GM12878 (cell line): ENCODE measurements at regions not wholly inside any gene's neighbourhood (a gene's known extent, or its start where the extent isn't known, plus 50 kb on each side); places are given as distances from the start of the nearest gene placed in this dataset.
A peak's percentile ranks its signal among the peaks of the same experiment; 100 is the strongest.

Experiments used
- ATAC-seq: fragments of 200-7000 bp; cut with Tn5 transposase; 3 replicates; pipeline ENCODE4 v1.9.1; 2020; ENCODE audit warnings: mild to moderate bottlenecking, moderate library complexity
- BruUV-seq: library from RNA; stranded (reverse); fragments of 400-500 nt; replicated peaks from 2 replicates; lab custom pipeline; 2021; lab: Mats Ljungman, UMichigan
- CTCF ChIA-PET: fragments of 300-600 bp; sonication (Branson Sonifier 250); formaldehyde crosslinking; extraction: SDS; loops from one replicate; lab custom pipeline; 2021; ENCODE audit warnings: inconsistent platforms; lab: Yijun Ruan, JAX
- POLR2A ChIA-PET: fragments of 350-600 bp; formaldehyde crosslinking; extraction: SDS; loops from one replicate; lab custom pipeline; 2021; ENCODE audit warnings: inconsistent platforms; lab: Charles Lee
- RAD21 ChIA-PET: fragments of 300-600 bp; sonication (Branson Sonifier 250); formaldehyde crosslinking; loops from one replicate; lab custom pipeline; 2023; ENCODE audit warnings: antibody characterized with exemption; ENCODE audit not compliant: unreplicated experiment; lab: Charles Lee
- SMC1A ChIA-PET: fragments of 300-600 bp; sonication (Branson Sonifier 250); formaldehyde crosslinking; loops from one replicate; lab custom pipeline; 2023; ENCODE audit not compliant: unreplicated experiment, uncharacterized antibody; lab: Charles Lee
- DNase-seq: peaks from one replicate; pipeline ENCODE4 v3.0.0-alpha.2; 2011; ENCODE audit warnings: low read depth, low spot score
- FAIRE-seq: peaks from 3 replicates; lab custom pipeline; 2011; peaks lifted over from hg19 to GRCh38; lab: Jason Lieb, UNC
- H2AFZ ChIP-seq: 2 replicates; pipeline ENCODE4 v1.6.0; 2011; ENCODE audit warnings: low read depth, low read length, control low read depth; ENCODE audit not compliant: control insufficient read depth
- H3K27ac ChIP-seq: 2 replicates; pipeline ENCODE4 v1.5.1; 2011; ENCODE audit warnings: control low read depth; ENCODE audit not compliant: control insufficient read depth, insufficient read depth
- H3K27me3 ChIP-seq, 2 experiments: replicated peaks in 1 of 2; 2 replicates each; pipeline versions ENCODE4 v1.6.0 to v1.6.1; 2011; ENCODE audit warnings: low read length in 1 of 2; ENCODE audit not compliant: control insufficient read depth in 2 of 2, insufficient read depth in 2 of 2
- H3K36me3 ChIP-seq, 2 experiments: 2 replicates each; pipeline ENCODE4 v1.5.1; 2011; ENCODE audit warnings: low read length in 1 of 2; ENCODE audit not compliant: control insufficient read depth in 2 of 2, insufficient read depth in 2 of 2
- H3K4me1 ChIP-seq: 2 replicates; pipeline ENCODE4 v1.6.1; 2011; ENCODE audit warnings: mild to moderate bottlenecking, low read length, moderate library complexity, mixed read lengths; ENCODE audit not compliant: control insufficient read depth, insufficient read depth
- H3K4me2 ChIP-seq: 2 replicates; pipeline ENCODE4 v1.6.0; 2011; ENCODE audit warnings: control low read depth; ENCODE audit not compliant: control insufficient read depth, insufficient read depth
- H3K4me3 ChIP-seq: fragments of 200-600 bp; sonication (generic); 2 replicates; pipeline ENCODE4 v1.5.1; 2016
- H3K79me2 ChIP-seq: 2 replicates; pipeline ENCODE4 v1.6.0; 2011; ENCODE audit warnings: low read length; ENCODE audit not compliant: control insufficient read depth, insufficient read depth
- H3K9ac ChIP-seq: 2 replicates; pipeline ENCODE4 v1.8.0; 2011; ENCODE audit warnings: low read length, control low read depth, mixed read lengths; ENCODE audit not compliant: control insufficient read depth, insufficient read depth
- H3K9me3 ChIP-seq: replicated peaks from 3 replicates; pipeline ENCODE4 v1.5.1; 2011; ENCODE audit warnings: mild to moderate bottlenecking, low read length; ENCODE audit not compliant: control insufficient read depth, insufficient read depth
- H4K20me1 ChIP-seq: 2 replicates; pipeline ENCODE4 v1.6.0; 2011; ENCODE audit not compliant: control insufficient read depth, insufficient read depth
- BMI1 ChIP-seq: fragments of 450-650 bp; IDR thresholded peaks from 2 replicates; pipeline ENCODE4 v1.6.1; 2016; ENCODE audit warnings: mild to moderate bottlenecking, moderate library complexity, borderline replicate concordance
- DPF2 ChIP-seq: fragments of 450-650 bp; IDR thresholded peaks from 2 replicates; pipeline ENCODE4 v1.6.1; 2017; ENCODE audit warnings: mild to moderate bottlenecking
- IKZF1 ChIP-seq: fragments of 450-650 bp; conservative IDR thresholded peaks from 2 replicates; pipeline ENCODE4 v1.6.1; 2017; ENCODE audit warnings: antibody characterized with exemption, mild to moderate bottlenecking
- IKZF2 ChIP-seq, 2 experiments: fragments of 450-650 bp; IDR thresholded peaks; 2 replicates each; pipeline ENCODE4 v1.6.1; 2017; ENCODE audit warnings: mild to moderate bottlenecking in 2 of 2, moderate library complexity in 2 of 2
- MTA2 ChIP-seq: fragments of 450-650 bp; IDR thresholded peaks from 2 replicates; pipeline ENCODE4 v1.6.1; 2016; ENCODE audit warnings: low read depth, mild to moderate bottlenecking, moderate library complexity
- NR2F1 ChIP-seq: fragments of 450-650 bp; conservative IDR thresholded peaks from 2 replicates; pipeline ENCODE4 v1.6.1; 2017; ENCODE audit warnings: mild to moderate bottlenecking
- RELB ChIP-seq: fragments of 450-650 bp; IDR thresholded peaks from 2 replicates; pipeline ENCODE4 v1.6.1; 2017; ENCODE audit warnings: low read depth, mild to moderate bottlenecking, moderate library complexity
- REST ChIP-seq: IDR thresholded peaks from 2 replicates; pipeline ENCODE4 v1.6.1; 2012; ENCODE audit warnings: mild to moderate bottlenecking, low read depth, low read length
- SPI1 ChIP-seq: IDR thresholded peaks from 2 replicates; pipeline ENCODE4 v1.6.1; 2011; ENCODE audit warnings: low read depth, mild to moderate bottlenecking, low read length, moderate library complexity, borderline replicate concordance; ENCODE audit not compliant: insufficient read depth
- TARDBP ChIP-seq: IDR thresholded peaks from 2 replicates; pipeline ENCODE4 v1.6.1; 2016; ENCODE audit warnings: borderline replicate concordance
- ZNF24 ChIP-seq: fragments of 450-650 bp; IDR thresholded peaks from 2 replicates; pipeline ENCODE4 v1.6.1; 2017; ENCODE audit warnings: antibody characterized with exemption, mild to moderate bottlenecking
- WGBS: methylation state at CpG from one replicate; pipeline ENCODE4 v1.1.6; 2016; ENCODE audit warnings: low lambda C conversion rate; ENCODE audit not compliant: insufficient replicate concordance, insufficient coverage; ENCODE audit errors: missing lambda C conversion rate; 5-methylcytosine and 5-hydroxymethylcytosine counted together
- in situ Hi-C: fragments of 300-500 bp; cut with MboI; formaldehyde crosslinking; loops from 9 replicates; pipeline ENCODE4 v1.14.3; 2018; ENCODE audit warnings: mixed read lengths
- intact Hi-C: fragments of 100-400 bp; cut with micrococcal nuclease; formaldehyde crosslinking; loops from one replicate; pipeline ENCODE4 v1.14.2; 2022; ENCODE audit not compliant: unreplicated experiment

- Histone ChIP-seq H3K4me2 (no peak overlapping the region), H3K9ac (no peak overlapping the region), H3K36me3 (no peaks in the 10 kb centered on the region), H2AFZ (no peak overlapping the region), H4K20me1 (no peaks in the 10 kb centered on the region), H3K27ac (no peak overlapping the region), H3K4me3 (no peak overlapping the region), H3K9me3 (no peaks in the 10 kb centered on the region), H3K4me1 (no peaks in the 10 kb centered on the region), H3K27me3 (no peaks in the 10 kb centered on the region), H3K79me2 (no peaks in the 10 kb centered on the region)
- DNase-seq (no peak), ATAC-seq (peak; percentile 47; the same call in 2 of the 3 replicates), FAIRE-seq (no peak)
- ChIA-PET SMC1A (interaction anchor here (0.6 to 2.0 kb wide), 8 partner anchors 10 to 57 kb away, joined by 3 to 9 read pairs (median 4); no protein-coding TSS in a partner anchor), RAD21 (interaction anchor here (1.3 kb wide), 1 partner anchor 37 kb away, joined by 3 read pairs; no protein-coding TSS in a partner anchor), CTCF (interaction anchor here (1.6 kb wide), 1 partner anchor 11 kb away, joined by 4 read pairs; no protein-coding TSS in a partner anchor), POLR2A (no interaction called here)
- TF ChIP-seq TARDBP (no peak), MTA2 (0 out of 2 replicates have a peak, but pooled peaks have one; percentile 17), SPI1 (peak; percentile 63; the same call in 1 of the 2 replicates), BMI1 (no peak), IKZF2 (IDR thresholded peaks at IDR 0.05) (peak; percentile 54 to 55; a peak in 2 of 4 replicates), RELB (0 out of 2 replicates have a peak, but pooled peaks have one; percentile 41), ZNF24 (no peak), NR2F1 (0 out of 2 replicates have a peak, but pooled peaks have one; percentile 20), DPF2 (0 out of 2 replicates have a peak, but pooled peaks have one; percentile 36), REST (no peak), IKZF1 (0 out of 2 replicates have a peak, but pooled peaks have one; percentile 49)
- WGBS: 0% methylated on average over 1 of the region's 1 CpG
- intact Hi-C loops: no loop called here
- in situ Hi-C loops: no loop called here
- BruUV-seq: no TSS peak
Measured at GRCh38 chr15:97023488-97023844, 693.0 kb downstream of the NR2F2 start.
